ENCODE measurements at regions not wholly inside any gene's neighbourhood (a gene's known extent, or its start where the extent isn't known, plus 50 kb on each side); places are given as distances from the start of the nearest gene placed in this dataset.

- no peak for DNase-seq (ENCODE audit: extremely low read depth in 1 of 2, low read depth in 1 of 2)
Measured at GRCh38 chr7:22676385-22676784, 50.6 kb upstream of the IL6 start.

- no peak for DNase-seq (ENCODE audit: extremely low read depth in 1 of 2, low read depth in 1 of 2)
Measured at GRCh38 chr7:22675917-22676343, 51.1 kb upstream of the IL6 start.

- DNase-seq (ENCODE audit: extremely low read depth in 1 of 2, low read depth in 1 of 2): no peak
Measured at GRCh38 chr7:22675421-22675820, 51.6 kb upstream of the IL6 start.

GRCh38 chr7:22672846-22673680 lies 53.9 kb upstream of the IL6 start:
- DNase-seq (ENCODE audit: extremely low read depth in 1 of 2, low read depth in 1 of 2): no peak

- DNase-seq (ENCODE audit: extremely low read depth in 1 of 2, low read depth in 1 of 2): no peak
Measured at GRCh38 chr7:22671177-22671879, 55.7 kb upstream of the IL6 start.

GRCh38 chr7:22670422-22670815 lies 56.6 kb upstream of the IL6 start:
- no peak for DNase-seq (ENCODE audit: extremely low read depth in 1 of 2, low read depth in 1 of 2)

GRCh38 chr7:22669692-22670421 lies 57.1 kb upstream of the IL6 start:
- no peak for DNase-seq (ENCODE audit: extremely low read depth in 1 of 2, low read depth in 1 of 2)

- no peak for DNase-seq (ENCODE audit: extremely low read depth in 1 of 2, low read depth in 1 of 2)
Measured at GRCh38 chr7:22668971-22669401, 58.0 kb upstream of the IL6 start.

- DNase-seq (ENCODE audit: extremely low read depth in 1 of 2, low read depth in 1 of 2): no peak
Measured at GRCh38 chr7:22667562-22668239, 59.3 kb upstream of the IL6 start.

GRCh38 chr7:22667187-22667561 lies 59.8 kb upstream of the IL6 start:
- no peak for DNase-seq (ENCODE audit: extremely low read depth in 1 of 2, low read depth in 1 of 2)

GRCh38 chr7:22666732-22667131 lies 60.3 kb upstream of the IL6 start:
- DNase-seq (ENCODE audit: extremely low read depth in 1 of 2, low read depth in 1 of 2): no peak

- DNase-seq (ENCODE audit: extremely low read depth in 1 of 2, low read depth in 1 of 2): peak in 1 of 2 donors; percentile 42
Measured at GRCh38 chr7:22665923-22666322, 61.1 kb upstream of the IL6 start.

- DNase-seq (ENCODE audit: extremely low read depth in 1 of 2, low read depth in 1 of 2): no peak
Measured at GRCh38 chr7:22664988-22665798, 61.8 kb upstream of the IL6 start.

- no peak for DNase-seq (ENCODE audit: extremely low read depth in 1 of 2, low read depth in 1 of 2)
Measured at GRCh38 chr7:22663721-22664120, 63.3 kb upstream of the IL6 start.

GRCh38 chr7:22663357-22663718 lies 63.7 kb upstream of the IL6 start:
- DNase-seq (ENCODE audit: extremely low read depth in 1 of 2, low read depth in 1 of 2): no peak

GRCh38 chr7:22662556-22663356 lies 64.2 kb upstream of the IL6 start:
- DNase-seq (ENCODE audit: extremely low read depth in 1 of 2, low read depth in 1 of 2): no peak

GRCh38 chr7:22662036-22662435 lies 65.0 kb upstream of the IL6 start:
- no peak for DNase-seq (ENCODE audit: extremely low read depth in 1 of 2, low read depth in 1 of 2)

- no peak for DNase-seq (ENCODE audit: extremely low read depth in 1 of 2, low read depth in 1 of 2)
Measured at GRCh38 chr7:22660732-22661131, 66.3 kb upstream of the IL6 start.

- no peak for DNase-seq (ENCODE audit: extremely low read depth in 1 of 2, low read depth in 1 of 2)
Measured at GRCh38 chr7:22660293-22660692, 66.7 kb upstream of the IL6 start.

Measured in stimulated activated CD8-positive, alpha-beta memory T cell treated with anti-CD3 and anti-CD28 coated beads, Interleukin-7, amount 100 ng/mL, for 48 hours (primary cell).